GM23248 (cell line): ENCODE measurements at regions not wholly inside any gene's neighbourhood (a gene's known extent, or its start where the extent isn't known, plus 50 kb on each side); places are given as distances from the start of the nearest gene placed in this dataset.

Experiments used
- EZH2 ChIP-seq: fragments of 200-600 bp; sonication (generic); IDR thresholded peaks from 2 replicates; pipeline ENCODE4 v1.6.1; 2018; ENCODE audit warnings: antibody characterized with exemption, mild to moderate bottlenecking; ENCODE audit not compliant: insufficient read depth, poor library complexity, severe bottlenecking
- EZH2phosphoT487 ChIP-seq: fragments of 200-600 bp; sonication (generic); IDR thresholded peaks from 2 replicates; pipeline ENCODE4 v1.6.1; 2018; ENCODE audit warnings: antibody characterized with exemption, moderate library complexity, mild to moderate bottlenecking, low read depth; ENCODE audit not compliant: insufficient read depth

DNA sequence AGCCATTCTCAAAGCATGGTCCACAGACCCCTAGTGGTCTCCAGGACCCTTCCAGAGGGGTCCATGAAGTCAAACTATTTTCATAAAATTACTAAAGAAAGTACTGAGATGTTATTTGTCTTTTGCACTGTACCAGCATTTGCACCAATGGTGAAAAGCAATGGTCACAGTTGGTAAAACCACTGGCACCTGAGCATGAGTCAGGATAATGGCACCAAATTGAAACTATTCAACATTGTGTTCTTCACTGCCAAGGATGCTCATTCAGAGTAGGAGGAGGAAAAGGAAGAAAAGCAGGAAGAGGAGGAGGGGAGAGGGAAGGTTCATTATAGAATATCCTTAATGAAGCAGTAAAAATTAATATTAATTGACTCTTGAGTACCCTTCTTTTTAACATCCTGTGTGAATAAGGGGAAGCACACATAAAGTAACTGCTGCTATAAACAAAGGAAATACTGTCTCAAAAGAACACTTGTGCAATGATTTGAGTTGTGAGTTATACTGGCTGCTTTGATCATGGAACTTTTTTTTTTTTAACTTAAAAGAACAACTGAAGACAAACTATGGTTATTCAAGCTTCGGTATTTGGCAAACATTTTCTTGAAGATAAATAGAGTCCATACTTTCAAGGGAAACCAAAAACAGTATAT, 60.2 kb downstream of the MPP7 start:
- TF ChIP-seq EZH2phosphoT487 = no peak
- no peak for TF ChIP-seq EZH2
